CD14-positive monocyte (primary cell): ENCODE measurements at regions not wholly inside any gene's neighbourhood (a gene's known extent, or its start where the extent isn't known, plus 50 kb on each side); places are given as distances from the start of the nearest gene placed in this dataset.
A peak's percentile ranks its signal among the peaks of the same experiment; 100 is the strongest.

Source experiments
- DNase-seq, 3 donors: peaks; one replicate each; pipeline ENCODE4 v3.0.0-alpha.2; 2011 to 2022
- H2AFZ ChIP-seq: 2 replicates; pipeline ENCODE4 v1.6.0; 2012; ENCODE audit warnings: mild to moderate bottlenecking, low read depth, low read length, inconsistent platforms; ENCODE audit not compliant: insufficient read depth, poor library complexity, severe bottlenecking
- H3K27ac ChIP-seq, 2 donors: 1 replicate in 1 of 2; 2 replicates in 1 of 2; pipeline ENCODE4 v1.5.1; 2012 to 2013; ENCODE audit warnings: low read length in 2 of 2, control low read depth in 1 of 2, inconsistent platforms in 1 of 2, low read depth in 1 of 2, mild to moderate bottlenecking in 1 of 2
- H3K27me3 ChIP-seq, 2 donors: one replicate each; pipeline versions ENCODE4 v1.6.0 to v1.6.1; 2011 to 2013; ENCODE audit warnings: low read length in 2 of 2; ENCODE audit not compliant: control insufficient read depth in 2 of 2, insufficient read depth in 2 of 2
- H3K36me3 ChIP-seq, 2 donors: replicated peaks in 1 of 2; 1 replicate in 1 of 2; 2 replicates in 1 of 2; pipeline versions ENCODE4 v1.5.1 to v1.6.1; 2012 to 2013; ENCODE audit warnings: low read length in 2 of 2, control low read depth in 1 of 2, inconsistent platforms in 1 of 2, mild to moderate bottlenecking in 1 of 2; ENCODE audit not compliant: insufficient read depth in 2 of 2, control insufficient read depth in 1 of 2
- H3K4me1 ChIP-seq, 2 donors: 1 replicate in 1 of 2; 2 replicates in 1 of 2; pipeline versions ENCODE4 v1.5.1 to v1.6.1; 2012 to 2013; ENCODE audit warnings: low read length in 2 of 2, control low read depth in 1 of 2, inconsistent platforms in 1 of 2, mild to moderate bottlenecking in 1 of 2, moderate library complexity in 1 of 2; ENCODE audit not compliant: insufficient read depth in 2 of 2, control insufficient read depth in 1 of 2
- H3K4me2 ChIP-seq: replicated peaks from 2 replicates; pipeline ENCODE3; 2012; ENCODE audit warnings: low read length, moderate library complexity, mild to moderate bottlenecking; ENCODE audit not compliant: poor library complexity, severe bottlenecking; ENCODE audit errors: extremely low read depth
- H3K4me3 ChIP-seq, 3 experiments: fragments of 200-600 bp in 1 of 3; sonication (generic) in 1 of 3; replicated peaks in 1 of 3; 1 replicate in 2 of 3; 2 replicates in 1 of 3; pipeline ENCODE4 v1.5.1; 2011 to 2013; ENCODE audit warnings: low read length in 3 of 3, mild to moderate bottlenecking in 3 of 3, control low read depth in 2 of 3, low read depth in 2 of 3, inconsistent platforms in 1 of 3, moderate library complexity in 1 of 3
- H3K79me2 ChIP-seq: 2 replicates; pipeline ENCODE4 v1.6.0; 2012; ENCODE audit warnings: mild to moderate bottlenecking, control low read depth, inconsistent platforms, low read length, moderate library complexity; ENCODE audit not compliant: insufficient read depth
- H3K9ac ChIP-seq: 2 replicates; pipeline ENCODE4 v1.6.0; 2017; ENCODE audit warnings: low read length, mild to moderate bottlenecking; ENCODE audit not compliant: insufficient read depth, poor library complexity, severe bottlenecking
- H3K9me3 ChIP-seq, 2 donors: replicated peaks in 1 of 2; 1 replicate in 1 of 2; 2 replicates in 1 of 2; pipeline versions ENCODE4 v1.5.1 to v1.6.1; 2012 to 2013; ENCODE audit warnings: low read length in 2 of 2, control low read depth in 1 of 2; ENCODE audit not compliant: control insufficient read depth in 1 of 2, insufficient read depth in 1 of 2
- H4K20me1 ChIP-seq: 2 replicates; pipeline ENCODE4 v1.6.0; 2012; ENCODE audit warnings: mild to moderate bottlenecking, low read length, control low read depth, moderate library complexity; ENCODE audit not compliant: insufficient read depth
- H3K27ac Mint-ChIP-seq, 7 donors: one replicate each; pipeline ENCODE4 v1.8.0; 2020; ENCODE audit warnings: mild to moderate bottlenecking in 7 of 7, mixed read lengths in 7 of 7, moderate library complexity in 6 of 7, inconsistent platforms in 2 of 7
- H3K27me3 Mint-ChIP-seq, 3 donors: one replicate each; pipeline ENCODE4 v1.8.0; 2021 to 2022; ENCODE audit warnings: low read depth in 3 of 3, mild to moderate bottlenecking in 3 of 3, mixed read lengths in 3 of 3, moderate library complexity in 3 of 3, inconsistent platforms in 1 of 3
- H3K36me3 Mint-ChIP-seq, 2 donors: one replicate each; pipeline ENCODE4 v1.8.0; 2020; ENCODE audit warnings: mixed read lengths in 2 of 2, inconsistent platforms in 1 of 2, mild to moderate bottlenecking in 1 of 2
- H3K4me1 Mint-ChIP-seq: one replicate; pipeline ENCODE4 v1.8.0; 2020; ENCODE audit warnings: mild to moderate bottlenecking, mixed read lengths
- H3K4me3 Mint-ChIP-seq, 2 donors: one replicate each; pipeline ENCODE4 v1.8.0; 2020; ENCODE audit warnings: mild to moderate bottlenecking in 2 of 2, mixed read lengths in 2 of 2, moderate library complexity in 1 of 2
- H3K9me3 Mint-ChIP-seq, 7 donors: one replicate each; pipeline ENCODE4 v1.8.0; 2020 to 2022; ENCODE audit warnings: mixed read lengths in 7 of 7, mild to moderate bottlenecking in 6 of 7, moderate library complexity in 6 of 7, inconsistent platforms in 2 of 7
- WGBS: methylation state at CpG from one replicate; pipeline ENCODE4 v1.1.5; 2013; ENCODE audit warnings: missing lambda C conversion rate; ENCODE audit not compliant: insufficient coverage; 5-methylcytosine and 5-hydroxymethylcytosine counted together
- intact Hi-C, 2 donors: fragments of 100-400 bp; cut with micrococcal nuclease; formaldehyde crosslinking; loops; one replicate each; pipeline versions ENCODE4 v1.15.0 to v1.15.1; 2023
- TF ChIP-seq, protein P1 (sequence below): fragments of 200-600 bp; IDR thresholded peaks from one replicate; pipeline ENCODE4 v1.8.0; 2022; ENCODE audit warnings: antibody characterized with exemption, mild to moderate bottlenecking

DNA sequence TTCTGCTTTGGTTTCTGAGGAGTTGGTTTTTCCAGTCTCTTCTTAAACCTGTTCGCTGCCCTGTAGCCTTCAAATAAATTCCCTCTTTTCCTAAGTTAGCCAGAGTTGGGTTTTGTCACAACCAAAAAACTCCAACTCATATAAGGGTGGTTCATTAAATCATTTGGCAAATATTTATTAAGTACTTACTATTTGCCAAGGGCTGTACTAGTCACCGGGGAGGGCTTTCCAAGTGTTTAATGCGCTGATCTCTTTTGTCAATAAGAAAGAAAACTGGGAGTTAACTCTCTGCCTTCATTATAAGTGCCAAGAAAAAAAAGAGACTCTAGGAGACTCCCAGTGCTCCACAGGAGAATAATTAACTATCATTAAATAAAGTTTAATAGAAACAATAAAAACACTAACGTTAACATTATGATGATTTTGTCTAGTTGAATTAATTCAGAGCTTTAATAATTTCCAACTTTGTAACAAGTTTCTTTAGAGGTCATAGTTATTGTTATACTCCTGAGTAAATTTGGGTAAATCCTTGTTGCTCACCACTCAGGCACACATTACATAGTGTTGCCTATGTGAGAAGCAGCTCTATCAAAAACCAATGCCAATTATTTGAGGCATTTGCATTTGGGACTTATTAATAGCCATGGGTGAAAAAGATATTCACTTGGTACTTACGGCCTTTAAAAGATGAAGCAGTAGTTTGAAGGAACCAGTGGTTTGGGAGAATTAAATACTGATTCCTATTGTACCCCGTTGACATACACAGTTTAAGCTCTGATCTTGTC lies 122.5 kb upstream of the TEX13D start:
- H3K9me3 ChIP-seq, result no peaks in the 10 kb centered on the region
- no peak overlapping the region for H3K27ac Mint-ChIP-seq
- no peaks in the 10 kb centered on the region for H3K36me3 ChIP-seq
- no peak for DNase-seq
- peaks cover 21% of the 10 kb centered on the region for H3K4me1 Mint-ChIP-seq
- no peak overlapping the region for H3K4me3 ChIP-seq
- peaks cover 8 to 12% of the 10 kb centered on the region in 2 donors for H3K4me1 ChIP-seq
- H4K20me1 ChIP-seq, result no peaks in the 10 kb centered on the region
- no peak overlapping the region for H3K27ac ChIP-seq
- no peaks in the 10 kb centered on the region for H3K27me3 ChIP-seq
- WGBS, result no CpG with 5 or more reads among the region's 6 CpGs
- no peak overlapping the region for H3K4me3 Mint-ChIP-seq
- no peak overlapping the region for H3K4me2 ChIP-seq
- intact Hi-C loops, result no loop called here
- no peak overlapping the region for H2AFZ ChIP-seq
- H3K36me3 Mint-ChIP-seq, result no peaks in the 10 kb centered on the region
- peaks cover 0 to under 1% (median 0%) of the 10 kb centered on the region in 7 donors for H3K9me3 Mint-ChIP-seq
- H3K79me2 ChIP-seq, result no peaks in the 10 kb centered on the region
- H3K9ac ChIP-seq, result no peak overlapping the region
- no peaks in the 10 kb centered on the region for H3K27me3 Mint-ChIP-seq
- TF ChIP-seq, protein P1, sequence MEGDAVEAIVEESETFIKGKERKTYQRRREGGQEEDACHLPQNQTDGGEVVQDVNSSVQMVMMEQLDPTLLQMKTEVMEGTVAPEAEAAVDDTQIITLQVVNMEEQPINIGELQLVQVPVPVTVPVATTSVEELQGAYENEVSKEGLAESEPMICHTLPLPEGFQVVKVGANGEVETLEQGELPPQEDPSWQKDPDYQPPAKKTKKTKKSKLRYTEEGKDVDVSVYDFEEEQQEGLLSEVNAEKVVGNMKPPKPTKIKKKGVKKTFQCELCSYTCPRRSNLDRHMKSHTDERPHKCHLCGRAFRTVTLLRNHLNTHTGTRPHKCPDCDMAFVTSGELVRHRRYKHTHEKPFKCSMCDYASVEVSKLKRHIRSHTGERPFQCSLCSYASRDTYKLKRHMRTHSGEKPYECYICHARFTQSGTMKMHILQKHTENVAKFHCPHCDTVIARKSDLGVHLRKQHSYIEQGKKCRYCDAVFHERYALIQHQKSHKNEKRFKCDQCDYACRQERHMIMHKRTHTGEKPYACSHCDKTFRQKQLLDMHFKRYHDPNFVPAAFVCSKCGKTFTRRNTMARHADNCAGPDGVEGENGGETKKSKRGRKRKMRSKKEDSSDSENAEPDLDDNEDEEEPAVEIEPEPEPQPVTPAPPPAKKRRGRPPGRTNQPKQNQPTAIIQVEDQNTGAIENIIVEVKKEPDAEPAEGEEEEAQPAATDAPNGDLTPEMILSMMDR, result no peak

DNA sequence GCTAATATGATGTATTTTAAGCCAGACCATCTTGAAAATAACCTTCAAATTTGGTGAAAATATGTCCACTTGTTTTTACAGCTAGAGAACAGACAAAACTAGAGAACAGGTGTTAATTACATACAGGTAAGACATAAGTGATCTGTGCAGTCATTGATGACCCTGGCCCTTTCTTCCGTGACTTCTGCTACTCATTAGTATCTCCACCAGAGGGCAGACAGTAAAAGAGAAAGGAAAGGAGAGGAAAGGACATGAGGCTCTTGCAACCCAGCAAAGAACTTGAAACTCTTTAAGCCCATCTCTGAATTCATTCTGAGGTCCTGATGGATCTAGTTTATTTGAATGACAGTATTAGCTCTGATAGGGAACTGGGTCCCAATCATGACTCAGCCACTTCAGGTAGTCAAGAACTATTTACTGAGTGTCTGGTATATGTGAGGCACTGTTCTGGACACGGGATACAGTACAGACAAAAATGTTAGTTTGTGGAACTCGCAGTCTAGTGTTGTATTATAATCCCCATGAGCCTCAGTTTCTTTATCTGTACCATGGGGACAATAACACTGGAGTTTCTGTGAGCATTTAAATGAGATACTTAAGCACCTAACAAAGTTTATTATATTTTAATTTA lies 121.0 kb upstream of the TEX13D start:
- Mint-ChIP-seq H3K4me3 (no peak overlapping the region), H3K36me3 (no peaks in the 10 kb centered on the region), H3K27ac (no peak overlapping the region), H3K27me3 (no peaks in the 10 kb centered on the region), H3K9me3 (no peaks in the 10 kb centered on the region), H3K4me1 (peaks cover 24% of the 10 kb centered on the region)
- Histone ChIP-seq H3K4me1 (peaks cover 10 to 12% of the 10 kb centered on the region in 2 donors), H3K79me2 (no peaks in the 10 kb centered on the region), H2AFZ (no peak overlapping the region), H3K9me3 (no peaks in the 10 kb centered on the region), H3K4me2 (no peak overlapping the region), H3K27ac (no peak overlapping the region), H3K36me3 (no peaks in the 10 kb centered on the region), H3K9ac (no peak overlapping the region), H4K20me1 (no peaks in the 10 kb centered on the region), H3K27me3 (no peaks in the 10 kb centered on the region), H3K4me3 (no peak overlapping the region)
- DNase-seq, result peak in 2 of 3 donors; percentile 3 to 7
- intact Hi-C loops, result no loop called here
- TF ChIP-seq, protein P1, result peak; percentile 58
- no CpG with 5 or more reads among the region's 3 CpGs for WGBS
